H7 (cell line): ENCODE measurements at regions not wholly inside any gene's neighbourhood (a gene's known extent, or its start where the extent isn't known, plus 50 kb on each side); places are given as distances from the start of the nearest gene placed in this dataset.

Source experiments
- DNase-seq: peaks from one replicate; pipeline ENCODE4 v3.0.0; 2012
- H3K27me3 ChIP-seq: 2 replicates; pipeline ENCODE4 v1.6.0; 2011; ENCODE audit warnings: mild to moderate bottlenecking, low read length; ENCODE audit not compliant: control insufficient read depth, insufficient read depth
- H3K36me3 ChIP-seq: replicated peaks from 2 replicates; pipeline ENCODE4 v1.5.1; 2011; ENCODE audit warnings: low read length; ENCODE audit not compliant: control insufficient read depth, insufficient read depth
- H3K4me3 ChIP-seq: 2 replicates; pipeline ENCODE4 v1.5.1; 2011; ENCODE audit warnings: low read depth, mild to moderate bottlenecking, control low read depth, low read length, moderate library complexity; ENCODE audit not compliant: insufficient read depth

- no peak for DNase-seq
- Histone ChIP-seq H3K27me3 (no peaks in the 10 kb centered on the region), H3K36me3 (no peaks in the 10 kb centered on the region), H3K4me3 (no peak overlapping the region)
Measured at GRCh38 chr2:59926731-59927130, 626.7 kb downstream of the BCL11A start.

GRCh38 chr2:59925321-59925720, 628.1 kb downstream of the BCL11A start:
- Histone ChIP-seq H3K36me3 (no peaks in the 10 kb centered on the region), H3K27me3 (no peaks in the 10 kb centered on the region)
- DNase-seq = no peak

GRCh38 chr2:59924346-59924745, 629.1 kb downstream of the BCL11A start:
- Histone ChIP-seq H3K36me3 (no peaks in the 10 kb centered on the region), H3K4me3 (no peak overlapping the region), H3K27me3 (no peaks in the 10 kb centered on the region)
- DNase-seq = no peak

More at GRCh38 chr2:59925321-59925720, 628.1 kb downstream of the BCL11A start:
- H3K4me3 ChIP-seq = no peak overlapping the region

GRCh38 chr2:59922450-59922849, 631.0 kb downstream of the BCL11A start:
- H3K36me3 ChIP-seq = no peaks in the 10 kb centered on the region
- no peaks in the 10 kb centered on the region for H3K27me3 ChIP-seq
- no peak overlapping the region for H3K4me3 ChIP-seq
- no peak for DNase-seq

GRCh38 chr2:59921743-59922142, 631.7 kb downstream of the BCL11A start:
- DNase-seq = no peak
- H3K4me3 ChIP-seq = no peak overlapping the region
- H3K36me3 ChIP-seq = no peaks in the 10 kb centered on the region
- no peaks in the 10 kb centered on the region for H3K27me3 ChIP-seq

- Histone ChIP-seq H3K4me3 (no peak overlapping the region), H3K36me3 (no peaks in the 10 kb centered on the region), H3K27me3 (no peaks in the 10 kb centered on the region)
- DNase-seq = no peak
Measured at GRCh38 chr2:59920961-59921360, 632.5 kb downstream of the BCL11A start.

- Histone ChIP-seq H3K4me3 (no peak overlapping the region), H3K27me3 (no peaks in the 10 kb centered on the region), H3K36me3 (no peaks in the 10 kb centered on the region)
- DNase-seq = no peak
Measured at GRCh38 chr2:59920307-59920706, 633.1 kb downstream of the BCL11A start.

- Histone ChIP-seq H3K36me3 (no peaks in the 10 kb centered on the region), H3K27me3 (no peaks in the 10 kb centered on the region), H3K4me3 (no peak overlapping the region)
- DNase-seq = no peak
Measured at GRCh38 chr2:59919579-59919978, 633.9 kb downstream of the BCL11A start.

- Histone ChIP-seq H3K4me3 (no peak overlapping the region), H3K27me3 (no peaks in the 10 kb centered on the region), H3K36me3 (no peaks in the 10 kb centered on the region)
- no peak for DNase-seq
Measured at GRCh38 chr2:59912042-59912441, 641.4 kb downstream of the BCL11A start.

GRCh38 chr2:59910166-59910565, 643.3 kb downstream of the BCL11A start:
- H3K36me3 ChIP-seq = no peaks in the 10 kb centered on the region
- DNase-seq = no peak
- no peaks in the 10 kb centered on the region for H3K27me3 ChIP-seq
- no peak overlapping the region for H3K4me3 ChIP-seq

GRCh38 chr2:59909147-59909546, 644.3 kb downstream of the BCL11A start:
- H3K36me3 ChIP-seq = no peaks in the 10 kb centered on the region
- no peak for DNase-seq
- H3K27me3 ChIP-seq = no peaks in the 10 kb centered on the region
- no peak overlapping the region for H3K4me3 ChIP-seq

GRCh38 chr2:59905731-59906130, 647.7 kb downstream of the BCL11A start:
- no peak for DNase-seq
- Histone ChIP-seq H3K4me3 (no peak overlapping the region), H3K27me3 (no peaks in the 10 kb centered on the region), H3K36me3 (no peaks in the 10 kb centered on the region)

- Histone ChIP-seq H3K4me3 (no peak overlapping the region), H3K36me3 (no peaks in the 10 kb centered on the region), H3K27me3 (no peaks in the 10 kb centered on the region)
- DNase-seq = no peak
Measured at GRCh38 chr2:59903994-59904544, 649.4 kb downstream of the BCL11A start.

- no peak for DNase-seq
- Histone ChIP-seq H3K36me3 (no peaks in the 10 kb centered on the region), H3K4me3 (no peak overlapping the region), H3K27me3 (no peaks in the 10 kb centered on the region)
Measured at GRCh38 chr2:59900728-59901452, 652.6 kb downstream of the BCL11A start.

- Histone ChIP-seq H3K27me3 (no peaks in the 10 kb centered on the region), H3K36me3 (no peaks in the 10 kb centered on the region), H3K4me3 (no peak overlapping the region)
- DNase-seq = no peak
Measured at GRCh38 chr2:59899692-59900091, 653.8 kb downstream of the BCL11A start.
